NCI-H526 (cell line): ENCODE measurements at regions not wholly inside any gene's neighbourhood (a gene's known extent, or its start where the extent isn't known, plus 50 kb on each side); places are given as distances from the start of the nearest gene placed in this dataset.
"Not testable (repeated sequence)": the region's sequence is repeated elsewhere in the genome, so short reads cannot be mapped to it uniquely, and the experiment has no call there.

ENCODE experiments used
- DNase-seq, 2 experiments: peaks; one replicate each; lab custom pipeline; 2025; lab: John Stamatoyannopoulos, UW

DNA sequence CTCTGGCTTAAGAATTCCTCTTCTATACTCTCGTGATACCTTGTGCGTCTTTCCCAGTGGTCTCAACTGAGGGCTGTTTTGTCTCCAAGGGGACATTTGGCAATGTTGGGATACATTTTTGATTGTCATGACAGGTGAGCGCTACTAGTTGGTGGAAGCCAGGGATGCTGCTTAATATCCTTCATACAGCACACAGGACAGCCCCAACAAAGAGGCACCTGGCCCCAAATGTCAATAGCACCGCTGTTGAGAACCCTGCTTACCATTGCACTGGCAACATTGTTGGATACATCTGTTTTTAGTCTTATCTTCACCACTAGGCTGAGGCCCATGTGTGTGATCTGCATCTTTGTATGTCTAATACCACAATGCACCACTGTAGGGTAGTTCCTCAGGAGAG is 114.1 kb downstream of the C9orf152 start:
- DNase-seq, result no peak

DNA sequence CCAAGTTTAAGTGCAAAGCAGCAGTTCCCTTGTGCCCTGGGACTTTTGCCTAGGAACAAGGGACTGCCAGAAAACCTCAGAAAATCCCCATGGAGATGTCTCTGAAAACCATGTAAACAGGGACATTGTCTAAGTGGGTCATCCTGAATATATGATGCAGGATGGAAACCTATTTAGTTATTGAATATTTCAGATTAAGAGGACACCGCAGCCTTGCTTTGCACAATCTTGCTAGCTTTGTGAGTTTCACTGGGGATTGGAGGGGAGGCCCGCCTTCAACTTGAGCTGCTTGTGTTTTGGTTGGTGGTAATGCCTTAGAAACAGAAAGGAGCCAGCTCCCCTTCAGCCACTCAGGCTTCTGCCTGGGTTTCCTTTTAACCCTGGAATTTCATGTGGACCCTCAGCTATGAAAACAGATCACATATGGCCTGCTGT is 112.8 kb downstream of the C9orf152 start:
- DNase-seq, result no peak

DNA sequence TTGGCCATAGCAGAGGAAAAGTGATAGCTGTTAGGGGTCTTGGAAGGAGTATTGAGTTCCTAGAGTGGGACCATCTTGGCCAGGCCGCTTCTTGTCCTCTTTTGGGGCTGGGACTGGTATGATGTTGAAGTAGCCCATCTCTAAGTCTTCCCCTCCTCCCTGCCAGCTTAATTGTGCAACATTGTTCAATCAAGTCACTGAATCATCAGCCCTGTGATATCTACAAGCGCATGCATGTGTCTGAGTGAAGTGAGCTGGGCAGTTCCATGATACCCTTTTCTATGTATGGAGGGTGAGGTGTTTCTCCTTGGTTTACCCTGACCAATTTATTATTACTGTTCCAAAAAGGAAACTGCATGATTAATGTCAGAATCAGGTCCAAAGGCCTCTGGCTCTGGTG is 112.2 kb downstream of the C9orf152 start:
- no peak for DNase-seq

DNA sequence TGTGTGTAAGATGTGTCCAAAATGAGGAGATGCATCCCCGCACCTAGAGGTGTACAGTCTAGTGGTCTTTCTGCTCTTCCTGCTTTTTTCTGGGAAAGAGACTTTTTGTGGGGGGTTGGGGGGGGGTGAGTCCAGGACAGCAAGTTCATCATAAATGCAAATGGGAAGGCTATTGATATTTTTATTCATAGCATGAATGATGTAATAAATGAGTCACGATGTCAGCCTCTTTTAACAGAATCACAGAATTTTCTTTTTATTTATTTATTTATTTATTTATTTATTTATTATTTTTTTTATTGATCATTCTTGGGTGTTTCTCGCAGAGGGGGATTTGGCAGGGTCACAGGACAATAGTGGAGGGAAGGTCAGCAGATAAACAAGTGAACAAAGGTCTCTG is 111.3 kb downstream of the C9orf152 start:
- not testable (repeated sequence) for DNase-seq

DNA sequence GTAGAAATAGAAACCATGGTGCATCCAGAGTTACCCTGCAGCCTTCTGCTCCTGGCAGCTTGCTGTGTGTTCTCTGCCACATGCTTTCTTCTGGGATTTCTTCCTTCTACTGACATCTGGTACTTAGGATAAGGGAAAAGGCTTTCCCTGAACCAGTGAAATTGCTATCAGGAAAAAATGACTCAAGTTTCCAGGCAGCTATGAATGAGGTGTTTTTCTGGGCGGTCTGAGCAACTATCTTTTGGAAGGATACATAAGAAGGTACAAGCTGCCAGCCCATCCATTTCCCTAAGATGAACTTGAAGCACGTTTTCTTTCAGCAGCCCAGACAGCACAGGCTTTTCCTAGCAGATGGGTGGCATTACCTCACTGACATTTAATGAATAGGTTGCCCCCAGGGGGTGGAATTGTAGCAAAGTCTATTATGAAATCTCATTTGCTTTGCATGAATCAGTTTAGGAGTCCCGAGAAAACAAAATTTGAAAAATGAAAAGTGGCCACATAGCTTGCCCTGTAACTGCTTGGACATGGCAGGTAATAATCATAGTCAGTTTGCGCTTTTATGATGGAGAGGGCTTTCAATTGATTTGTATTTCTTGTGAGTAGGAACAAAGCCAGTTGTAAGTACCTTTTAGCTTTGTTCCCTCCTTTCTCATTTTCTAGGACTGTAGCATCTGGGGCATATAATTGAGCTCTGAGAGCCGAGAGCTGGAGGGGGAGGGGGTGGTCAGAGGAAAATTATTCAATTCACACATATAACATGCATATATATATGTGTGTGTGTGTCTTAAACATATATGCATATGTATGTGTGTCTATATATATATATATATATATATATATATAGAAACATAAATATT is 108.5 kb downstream of the C9orf152 start:
- DNase-seq, result peak in 1 of 2 experiments; percentile 3

DNA sequence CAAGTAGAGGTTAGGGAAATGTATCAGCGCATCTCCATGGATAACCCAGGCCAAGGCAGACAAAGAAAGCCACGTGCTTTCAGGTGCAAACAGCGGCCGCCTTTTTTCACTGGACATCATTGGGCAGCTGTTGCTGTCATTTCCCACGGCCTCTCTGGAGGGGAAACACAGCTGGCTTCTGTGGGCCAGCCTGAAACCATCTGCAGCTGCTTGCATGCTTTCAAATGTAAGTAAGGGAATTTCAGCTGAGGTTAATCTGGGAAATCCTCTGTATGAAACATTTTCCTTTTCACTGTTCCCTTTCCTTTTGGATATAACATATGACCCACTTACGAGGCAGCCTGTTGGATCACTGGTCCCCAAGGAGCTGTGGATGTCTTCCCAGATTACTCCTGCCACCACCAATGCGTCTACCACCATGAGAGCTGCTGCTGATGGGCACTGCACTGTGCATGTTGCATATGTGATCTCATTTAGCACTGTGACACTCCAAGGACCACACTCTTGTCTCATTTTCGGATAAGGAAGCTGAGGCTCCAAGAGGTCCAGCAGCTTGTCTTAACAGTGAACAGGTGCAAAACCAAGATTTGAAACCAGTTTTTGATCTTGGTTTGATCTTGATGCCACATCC is 106.3 kb downstream of the C9orf152 start:
- DNase-seq, result no peak

DNA sequence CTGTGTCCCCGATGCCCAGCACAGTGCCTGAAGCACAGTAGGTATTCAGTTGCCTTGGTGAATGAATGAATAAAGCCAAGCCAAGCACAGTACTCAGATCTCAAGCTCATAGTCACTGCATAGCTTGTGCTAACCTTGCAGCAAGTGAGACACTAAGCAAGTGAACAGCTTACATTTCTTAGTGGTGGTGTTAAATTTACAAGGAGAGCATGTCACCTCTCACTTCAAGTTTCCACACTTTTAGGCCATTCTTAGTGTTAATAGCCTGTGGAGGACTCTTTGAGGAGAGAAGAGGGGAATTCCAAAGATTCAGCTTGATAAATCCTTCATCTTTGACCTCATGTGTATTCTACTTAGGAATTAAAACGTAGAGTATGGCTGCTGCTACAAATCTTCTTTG is 104.7 kb downstream of the C9orf152 start:
- DNase-seq, result no peak

DNA sequence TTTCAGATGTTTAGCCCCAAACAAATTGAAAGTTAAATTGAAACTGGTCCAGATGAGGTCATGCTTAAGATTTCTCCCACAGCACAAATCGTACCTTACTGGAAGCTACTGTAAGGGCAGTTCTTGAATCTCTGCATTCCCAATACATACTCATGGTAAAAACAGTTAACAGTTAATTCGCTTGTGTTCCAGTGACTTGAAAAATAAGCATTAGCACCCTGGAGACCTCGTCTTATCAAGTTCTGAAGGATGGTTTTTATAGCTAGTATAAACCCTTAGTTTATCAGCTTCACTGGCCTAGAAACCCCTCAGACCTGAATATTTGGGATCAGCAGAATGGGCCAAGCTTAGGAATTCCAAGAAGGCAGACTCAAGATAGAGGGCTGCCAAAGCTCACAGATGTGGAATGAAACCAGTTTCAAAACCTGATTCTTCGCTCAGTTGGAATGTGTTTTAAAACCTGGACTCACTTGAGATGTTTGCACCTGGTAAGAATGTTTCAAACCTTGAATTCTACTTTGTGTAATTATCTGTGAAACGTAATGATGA is 103.6 kb downstream of the C9orf152 start:
- no peak for DNase-seq

DNA sequence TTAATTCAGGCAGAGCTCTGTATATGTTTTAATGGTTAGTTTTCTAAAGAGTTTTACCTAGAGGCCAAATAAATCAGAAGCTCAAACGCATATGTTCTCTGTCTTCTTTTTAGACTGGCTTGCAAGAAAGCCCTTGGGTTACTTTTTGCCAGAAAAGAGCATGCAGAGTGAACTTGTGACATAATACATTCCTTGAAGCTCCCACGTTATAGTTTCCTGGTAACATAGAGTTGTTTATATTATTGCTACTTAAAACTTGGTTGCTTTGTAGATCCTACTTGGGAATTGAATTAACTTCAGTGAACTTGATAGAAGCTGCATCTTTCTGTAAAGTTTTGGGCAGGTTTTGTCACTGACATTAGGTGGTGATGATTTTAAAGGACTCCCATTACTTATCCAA is 102.9 kb downstream of the C9orf152 start:
- no peak for DNase-seq

DNA sequence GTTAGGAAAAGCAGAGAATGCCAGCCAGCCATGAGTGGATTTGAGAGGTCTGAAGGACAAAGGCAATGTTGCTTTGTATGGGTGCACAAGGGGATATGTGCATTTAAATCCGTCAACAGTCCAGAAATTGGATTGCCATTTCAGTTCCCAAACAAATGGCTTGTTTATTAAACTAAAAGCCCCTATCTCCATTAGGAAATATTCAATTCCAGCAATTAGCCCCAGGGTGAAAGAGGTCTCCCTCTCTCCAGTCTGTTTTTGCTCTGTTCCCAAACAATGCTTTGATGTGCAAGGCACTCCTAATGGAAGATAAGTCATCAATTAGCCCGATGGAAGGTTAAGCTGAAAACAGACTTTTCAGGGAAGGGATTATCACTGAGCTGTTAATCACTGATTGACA is 101.3 kb downstream of the C9orf152 start:
- DNase-seq, result no peak

DNA sequence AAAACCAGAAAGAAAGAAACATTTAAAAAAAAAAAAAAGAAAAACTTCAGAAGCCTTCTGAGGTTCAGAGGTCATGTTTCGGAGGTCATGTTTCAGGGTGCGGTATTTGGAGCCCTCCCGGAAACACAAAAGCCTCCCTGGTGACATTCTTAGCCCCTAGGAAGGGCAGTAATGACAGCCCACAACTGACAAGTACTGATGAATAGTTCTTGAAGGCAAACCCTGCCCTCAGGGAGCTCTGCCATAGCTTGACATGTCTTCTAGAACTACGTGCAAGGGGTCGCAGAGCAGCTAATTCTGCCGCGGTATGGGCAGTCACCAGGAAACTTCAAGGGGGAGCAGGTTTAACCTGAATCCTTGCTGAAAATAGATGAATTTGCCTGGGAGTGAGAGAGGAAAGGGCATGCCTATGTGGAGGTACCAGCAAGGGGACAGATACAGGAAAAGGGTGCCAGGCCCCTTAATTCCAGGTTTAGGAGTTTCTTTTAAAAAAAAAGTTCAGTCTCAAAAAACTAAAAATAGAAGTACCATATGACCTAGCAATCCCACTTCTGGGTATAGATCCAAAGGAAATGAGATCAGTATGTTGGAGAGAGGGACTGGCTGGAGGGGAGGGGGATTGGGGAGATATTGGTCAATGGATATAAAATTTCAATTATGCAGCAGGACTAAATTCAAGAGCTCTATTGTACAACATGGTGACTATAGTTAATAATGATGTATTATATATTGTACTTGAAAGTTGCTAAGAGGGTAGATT is 98.4 kb downstream of the C9orf152 start:
- DNase-seq, result no peak

DNA sequence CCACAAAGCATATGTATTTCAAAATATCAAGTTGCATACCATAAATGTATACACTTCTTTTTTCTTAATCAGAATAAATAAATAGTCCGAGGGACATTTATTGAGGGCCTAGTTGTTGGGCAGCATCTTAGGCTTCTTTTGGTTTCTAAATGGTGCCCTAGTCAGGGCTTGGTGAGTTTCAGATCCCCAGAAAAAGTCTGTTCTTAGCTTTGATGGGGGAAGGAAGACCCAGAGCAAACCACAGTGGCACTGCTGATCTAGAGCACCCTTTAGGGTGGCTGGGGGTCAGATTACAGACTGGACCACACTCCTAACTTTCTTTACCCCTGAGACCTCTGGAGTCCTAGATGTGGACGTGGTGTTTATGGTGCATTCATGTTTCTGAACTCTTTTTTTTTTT is 97.8 kb downstream of the C9orf152 start:
- DNase-seq, result no peak

DNA sequence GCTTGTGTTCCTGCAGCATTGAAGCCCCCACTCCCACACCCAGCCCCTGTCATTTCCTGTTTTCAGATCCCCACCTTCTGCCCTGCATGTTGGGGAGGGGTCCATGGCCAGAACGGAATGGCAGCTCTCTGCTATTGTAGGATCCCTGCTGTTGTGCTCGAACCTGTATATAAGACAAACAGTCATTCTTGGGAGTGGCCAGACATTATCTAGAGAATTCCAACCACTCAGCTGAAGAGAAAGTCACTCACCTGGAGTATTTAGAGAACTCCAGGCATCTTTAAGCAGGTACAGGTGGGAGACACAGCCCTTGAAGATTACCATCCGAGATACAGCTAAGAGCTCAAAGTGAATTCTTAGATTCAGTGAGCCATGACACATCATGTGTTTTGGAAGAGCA is 96.1 kb downstream of the C9orf152 start:
- no peak for DNase-seq

DNA sequence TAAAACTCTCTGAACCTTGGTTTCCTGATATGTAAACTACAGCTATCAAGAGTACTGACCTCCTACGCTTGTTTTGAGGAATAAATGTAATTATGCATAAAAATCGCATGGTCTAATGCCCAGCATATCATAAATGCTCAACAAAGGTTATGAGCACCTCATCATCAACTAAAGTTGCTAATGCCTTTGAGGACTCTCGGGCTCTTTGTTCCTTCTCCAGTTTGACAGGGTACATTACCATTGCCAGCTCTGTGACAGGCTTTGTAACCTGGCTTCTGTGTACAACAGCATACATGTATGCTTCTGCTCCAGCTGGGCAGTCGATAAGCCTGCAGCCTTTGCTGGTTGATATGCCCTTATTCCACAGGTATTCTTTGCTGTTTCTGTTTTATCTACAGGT is 95.2 kb downstream of the C9orf152 start:
- DNase-seq, result no peak

DNA sequence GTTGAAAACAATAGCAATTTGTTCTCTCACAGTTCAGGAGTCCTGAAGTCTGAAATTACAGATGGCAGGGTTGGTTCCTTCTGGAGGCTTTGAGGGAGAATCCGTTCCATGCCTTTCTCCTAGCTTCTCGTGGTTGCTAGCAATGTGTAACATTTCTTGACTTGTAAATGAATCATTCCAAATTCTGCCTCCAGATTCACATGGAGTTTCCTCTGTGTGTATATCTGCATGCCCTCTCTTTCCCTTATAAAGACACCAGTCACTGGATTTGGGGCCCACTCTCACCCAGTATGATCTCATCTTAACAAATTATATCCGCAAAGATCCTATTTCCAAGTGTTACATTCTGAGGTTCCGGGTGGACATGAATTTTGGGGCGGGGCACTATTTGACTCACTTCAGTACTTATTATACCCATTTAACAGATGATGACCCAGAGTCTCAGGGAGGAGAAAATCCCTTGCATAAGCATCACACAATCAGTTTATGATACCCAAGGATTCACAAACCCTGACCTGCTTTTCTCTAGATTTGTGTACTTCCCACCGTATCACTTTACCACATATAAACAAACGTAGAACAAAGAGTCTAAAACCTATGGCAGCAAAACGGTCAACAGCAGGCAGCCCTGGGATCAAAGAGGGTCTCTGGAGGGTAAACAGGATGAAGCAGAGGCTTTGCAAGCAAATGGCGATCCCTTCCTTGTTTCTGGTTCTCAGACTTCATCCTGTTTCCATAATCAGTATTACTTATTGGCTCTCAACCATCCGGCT is 93.7 kb downstream of the C9orf152 start:
- no peak for DNase-seq

DNA sequence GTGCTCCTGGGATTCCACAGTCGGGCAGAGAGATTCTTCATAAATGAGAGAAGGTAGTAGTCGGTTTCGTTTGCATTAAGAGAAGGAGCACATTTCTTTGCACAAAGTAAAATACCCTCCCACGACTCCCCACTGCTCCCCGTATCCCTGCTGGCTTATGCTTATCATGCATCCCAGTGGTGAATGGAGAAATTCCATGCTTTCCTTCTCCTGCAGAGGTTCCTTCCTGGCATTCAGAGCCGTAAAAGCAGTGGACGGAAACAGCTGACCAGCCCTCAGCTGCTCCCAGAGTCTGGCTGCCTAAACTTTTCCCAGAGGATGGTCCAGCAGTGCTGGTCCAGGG is 93.1 kb downstream of the C9orf152 start:
- DNase-seq, result no peak

DNA sequence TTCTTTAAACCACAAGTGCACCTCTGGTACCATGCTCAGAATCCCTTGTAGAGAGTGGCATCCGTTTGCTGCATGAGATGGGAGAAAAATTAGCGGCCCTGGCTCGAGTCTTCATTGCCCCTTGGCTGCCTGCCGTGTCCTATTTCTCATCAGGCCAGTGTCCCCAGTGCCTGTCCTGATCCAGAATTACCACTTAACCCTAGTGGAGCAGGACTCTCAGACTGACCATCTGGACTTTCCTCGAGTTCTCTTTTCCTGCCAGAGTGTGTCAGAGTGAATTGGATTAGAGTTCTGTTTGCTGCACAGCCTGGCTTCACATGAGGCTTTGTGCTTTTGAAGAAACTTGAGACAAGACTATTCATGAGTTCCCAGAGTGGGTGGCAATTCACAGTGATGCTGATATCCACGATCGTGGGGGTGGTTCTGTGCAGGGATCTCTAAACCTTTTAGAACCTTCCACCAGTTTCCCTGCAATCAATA is 92.6 kb downstream of the C9orf152 start:
- DNase-seq, result no peak

DNA sequence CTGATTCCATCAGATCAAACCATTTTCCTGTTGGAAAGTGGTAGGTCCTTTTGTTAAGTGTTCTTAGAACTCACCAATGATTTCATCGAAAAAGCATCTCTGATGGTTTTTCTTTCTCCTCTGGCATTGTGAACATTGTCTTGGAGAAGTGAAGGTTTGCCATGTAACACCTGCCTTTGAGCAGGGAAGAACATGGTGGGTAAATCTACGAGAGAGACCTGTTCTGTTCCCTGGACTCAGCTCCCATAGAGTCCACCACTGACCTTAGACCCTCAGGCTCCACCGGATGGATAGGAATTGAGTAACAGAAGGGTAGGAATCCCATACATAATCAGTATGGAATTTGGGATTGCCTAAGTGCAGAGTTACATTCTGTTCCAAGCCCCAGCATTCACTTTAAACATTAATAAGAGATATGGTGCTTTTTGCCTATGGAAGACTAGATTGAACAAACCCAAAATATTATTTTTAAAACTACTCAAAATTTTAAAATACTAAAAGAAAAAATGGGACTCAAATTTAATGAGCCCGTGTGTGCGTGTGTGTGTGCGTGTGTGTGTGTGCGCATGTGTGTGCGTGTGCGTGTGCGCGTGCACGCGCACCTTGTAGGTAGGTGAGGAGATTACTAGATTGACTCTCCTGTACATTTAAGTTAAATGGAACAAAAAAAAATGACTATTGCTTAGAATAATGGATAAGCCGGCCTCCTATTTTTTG is 92.0 kb downstream of the C9orf152 start:
- DNase-seq, result no peak

DNA sequence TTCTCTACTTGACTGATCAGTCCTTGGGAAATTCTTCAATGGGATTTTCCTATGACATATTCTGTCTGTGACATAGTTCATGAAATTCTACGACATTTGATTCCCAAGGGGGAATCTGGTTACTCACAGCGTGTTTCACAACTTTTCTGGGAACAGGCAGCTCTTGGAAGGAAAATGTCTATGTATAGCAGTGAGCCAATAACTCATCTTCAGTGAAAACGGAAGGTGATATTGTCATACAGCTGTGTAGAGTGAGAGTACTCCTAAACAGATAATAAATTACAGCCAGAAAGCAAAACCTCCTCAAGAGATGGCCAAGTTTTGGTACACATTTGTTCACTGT is 91.4 kb downstream of the C9orf152 start:
- DNase-seq, result no peak

DNA sequence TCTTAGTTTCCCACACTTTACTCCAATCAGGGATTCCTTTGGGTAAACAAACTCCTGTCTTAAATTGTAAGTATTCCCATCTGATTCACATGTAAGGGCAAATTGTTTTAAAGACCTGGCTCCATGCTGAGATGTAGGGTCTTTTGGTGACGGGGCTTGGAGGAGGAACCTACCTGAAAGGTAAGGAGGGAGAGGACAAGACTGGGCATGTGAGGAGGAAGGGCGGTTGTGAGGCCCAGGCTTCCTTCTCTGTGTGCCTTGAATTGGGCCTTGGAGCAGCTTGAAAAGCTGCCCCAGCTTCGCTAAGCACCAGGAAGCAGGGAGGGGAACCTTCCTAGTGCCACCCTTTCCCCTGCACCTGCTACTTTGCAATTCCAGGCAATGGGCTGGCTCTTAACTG is 86.8 kb downstream of the C9orf152 start:
- no peak for DNase-seq
